NCI-H128 (cell line): ENCODE measurements at regions not wholly inside any gene's neighbourhood (a gene's known extent, or its start where the extent isn't known, plus 50 kb on each side); places are given as distances from the start of the nearest gene placed in this dataset.
"Not testable (repeated sequence)": the region's sequence is repeated elsewhere in the genome, so short reads cannot be mapped to it uniquely, and the experiment has no call there.

Experiments
- DNase-seq: peaks from one replicate; lab custom pipeline; 2025; ENCODE audit not compliant: unreplicated experiment; lab: John Stamatoyannopoulos, UW

- no peak for DNase-seq
These were observed 583.6 kb downstream of the FBXO15 start for GRCh38 chr18:73563901-73564472.

GRCh38 chr18:73563345-73563744 lies 584.3 kb downstream of the FBXO15 start:
- DNase-seq: no peak

- DNase-seq: no peak
These were observed 590.7 kb downstream of the FBXO15 start for GRCh38 chr18:73556904-73557303.

- DNase-seq: no peak
These were observed 595.5 kb downstream of the FBXO15 start for GRCh38 chr18:73552171-73552570.

- DNase-seq: no peak
These were observed 596.4 kb downstream of the FBXO15 start for GRCh38 chr18:73551211-73551610.

- DNase-seq: no peak
These were observed 598.4 kb downstream of the FBXO15 start for GRCh38 chr18:73549236-73549635.

- no peak for DNase-seq
These were observed 602.2 kb downstream of the FBXO15 start for GRCh38 chr18:73545472-73545871.

- no peak for DNase-seq
These were observed 603.0 kb downstream of the FBXO15 start for GRCh38 chr18:73544617-73545016.

GRCh38 chr18:73544032-73544431 lies 603.6 kb downstream of the FBXO15 start:
- DNase-seq: no peak

- DNase-seq: no peak
These were observed 611.6 kb downstream of the FBXO15 start for GRCh38 chr18:73535990-73536389.

- DNase-seq: no peak
These were observed 612.4 kb downstream of the FBXO15 start for GRCh38 chr18:73535189-73535588.

- no peak for DNase-seq
These were observed 616.0 kb downstream of the FBXO15 start for GRCh38 chr18:73531601-73532000.

GRCh38 chr18:73528066-73528465 lies 619.6 kb downstream of the FBXO15 start:
- DNase-seq: no peak

GRCh38 chr18:73520229-73520628 lies 627.4 kb downstream of the FBXO15 start:
- DNase-seq: no peak

GRCh38 chr18:73516056-73516455 lies 631.6 kb downstream of the FBXO15 start:
- not testable (repeated sequence) for DNase-seq

- no peak for DNase-seq
These were observed 633.2 kb downstream of the FBXO15 start for GRCh38 chr18:73514449-73514848.

GRCh38 chr18:73511771-73512503 lies 635.7 kb downstream of the FBXO15 start:
- no peak for DNase-seq

- DNase-seq: no peak
These were observed 638.2 kb downstream of the FBXO15 start for GRCh38 chr18:73509460-73509859.

- no peak for DNase-seq
These were observed 635.5 kb upstream of the NETO1 start for GRCh38 chr18:73503326-73503725.

GRCh38 chr18:73487966-73488365 lies 620.2 kb upstream of the NETO1 start:
- no peak for DNase-seq

- no peak for DNase-seq
These were observed 617.4 kb upstream of the NETO1 start for GRCh38 chr18:73485166-73485565.

GRCh38 chr18:73482901-73483300 lies 615.1 kb upstream of the NETO1 start:
- DNase-seq: no peak

GRCh38 chr18:73479477-73479876 lies 611.7 kb upstream of the NETO1 start:
- DNase-seq: no peak
